IPS-15b (cell line): ENCODE measurements at regions not wholly inside any gene's neighbourhood (a gene's known extent, or its start where the extent isn't known, plus 50 kb on each side); places are given as distances from the start of the nearest gene placed in this dataset.

Experiments
- H3K27me3 ChIP-seq: one replicate; pipeline ENCODE4 v1.6.1; 2013; ENCODE audit warnings: low read length; ENCODE audit not compliant: control insufficient read depth, insufficient read depth
- H3K36me3 ChIP-seq: one replicate; pipeline ENCODE4 v1.6.1; 2013; ENCODE audit warnings: low read length; ENCODE audit not compliant: control insufficient read depth, insufficient read depth
- H3K4me1 ChIP-seq: one replicate; pipeline ENCODE4 v1.6.1; 2013; ENCODE audit warnings: mild to moderate bottlenecking, low read length; ENCODE audit not compliant: control insufficient read depth, insufficient read depth
- H3K4me3 ChIP-seq: one replicate; pipeline ENCODE4 v1.5.1; 2013; ENCODE audit warnings: low read depth, low read length
- H3K9ac ChIP-seq: one replicate; pipeline ENCODE4 v1.6.1; 2013; ENCODE audit warnings: low read depth, mild to moderate bottlenecking, low read length
- H3K9me3 ChIP-seq: one replicate; pipeline ENCODE4 v1.6.1; 2013; ENCODE audit warnings: mild to moderate bottlenecking, low read length; ENCODE audit not compliant: control insufficient read depth, insufficient read depth

DNA sequence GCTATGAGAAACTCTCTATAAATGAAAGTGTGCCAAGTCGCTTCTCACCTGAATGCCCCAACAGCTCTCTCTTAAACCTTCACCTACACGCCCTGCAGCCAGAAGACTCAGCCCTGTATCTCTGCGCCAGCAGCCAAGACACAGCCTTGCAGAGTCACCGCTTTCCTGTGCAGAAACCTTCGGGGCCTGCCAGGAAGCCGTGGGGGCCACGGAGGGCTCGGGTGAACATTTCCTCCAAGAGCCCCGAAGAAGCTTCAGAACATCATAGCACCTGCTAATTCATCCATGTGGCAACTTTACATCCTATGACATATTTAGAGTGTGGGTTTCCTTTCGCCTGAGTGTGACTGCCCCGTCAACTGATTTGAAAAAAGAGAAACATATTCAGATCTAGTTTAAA lies 55.7 kb upstream of the PRSS58 start:
- Histone ChIP-seq H3K9me3 (no peaks in the 10 kb centered on the region), H3K9ac (no peak overlapping the region), H3K4me1 (no peaks in the 10 kb centered on the region), H3K27me3 (no peaks in the 10 kb centered on the region), H3K4me3 (no peak overlapping the region), H3K36me3 (no peaks in the 10 kb centered on the region)

DNA sequence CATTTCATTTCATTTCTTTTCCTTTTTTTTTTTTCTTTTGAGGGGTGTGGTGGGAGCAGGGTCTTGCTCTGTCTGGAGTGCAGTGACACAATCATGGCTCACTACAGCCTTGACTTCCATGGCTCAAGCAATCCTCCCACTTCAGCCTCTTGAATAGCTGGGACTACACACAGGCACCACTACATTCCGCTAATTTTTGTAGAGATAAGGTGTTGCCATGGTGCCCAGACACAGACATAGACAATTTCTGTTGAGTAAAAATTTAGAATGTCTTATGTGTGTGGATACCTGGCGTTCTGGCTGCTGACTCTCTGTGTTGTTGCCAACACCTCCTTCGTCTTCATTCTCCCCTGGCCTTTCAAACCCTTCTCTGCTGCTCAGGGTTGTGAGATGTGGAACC lies 54.0 kb upstream of the PRSS58 start:
- H3K9ac ChIP-seq, result no peak overlapping the region
- H3K27me3 ChIP-seq, result no peaks in the 10 kb centered on the region
- H3K4me1 ChIP-seq, result no peaks in the 10 kb centered on the region
- no peaks in the 10 kb centered on the region for H3K36me3 ChIP-seq
- H3K9me3 ChIP-seq, result no peaks in the 10 kb centered on the region
- no peak overlapping the region for H3K4me3 ChIP-seq

DNA sequence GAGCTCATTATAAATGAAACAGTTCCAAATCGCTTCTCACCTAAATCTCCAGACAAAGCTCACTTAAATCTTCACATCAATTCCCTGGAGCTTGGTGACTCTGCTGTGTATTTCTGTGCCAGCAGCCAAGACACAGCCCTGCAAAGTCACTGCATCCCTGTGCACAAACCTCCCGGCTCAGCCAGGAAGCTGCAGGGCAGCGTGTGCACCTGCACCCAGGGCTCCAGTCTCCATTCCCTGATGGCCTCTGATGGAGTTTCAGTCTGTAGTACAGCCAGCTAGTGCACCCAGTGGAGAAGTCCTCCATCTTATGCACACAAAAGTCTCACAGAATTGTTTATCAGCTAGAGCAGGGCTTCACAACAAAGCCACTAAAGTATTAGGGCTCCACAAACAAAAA lies 51.1 kb upstream of the PRSS58 start:
- Histone ChIP-seq H3K9ac (no peak overlapping the region), H3K9me3 (no peaks in the 10 kb centered on the region), H3K36me3 (no peaks in the 10 kb centered on the region), H3K27me3 (no peaks in the 10 kb centered on the region), H3K4me1 (no peaks in the 10 kb centered on the region), H3K4me3 (no peak overlapping the region)

DNA sequence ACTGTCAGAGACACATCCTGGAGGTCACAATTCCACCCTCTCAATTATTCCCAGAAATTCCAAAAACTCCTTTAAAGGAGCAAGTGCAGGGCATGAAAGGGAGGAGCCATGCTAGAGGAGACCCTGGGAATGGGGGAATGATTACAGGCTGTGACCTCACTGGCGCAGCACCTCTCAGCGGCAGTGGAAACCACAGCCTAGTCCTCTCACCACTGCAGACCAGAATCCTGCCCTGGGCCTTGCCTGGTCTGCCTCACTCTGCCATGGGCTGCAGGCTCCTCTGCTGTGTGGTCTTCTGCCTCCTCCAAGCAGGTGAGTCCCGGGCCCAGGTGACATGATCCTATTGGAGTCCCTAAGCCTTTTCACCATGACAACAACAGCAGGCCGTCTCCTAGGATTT lies 50.5 kb upstream of the PRSS58 start:
- Histone ChIP-seq H3K9ac (no peak overlapping the region), H3K27me3 (no peaks in the 10 kb centered on the region), H3K4me3 (no peak overlapping the region), H3K9me3 (no peaks in the 10 kb centered on the region), H3K36me3 (no peaks in the 10 kb centered on the region), H3K4me1 (no peaks in the 10 kb centered on the region)
